Esophagus muscularis mucosa (tissue), 4 donors: ENCODE measurements at regions not wholly inside any gene's neighbourhood (a gene's known extent, or its start where the extent isn't known, plus 50 kb on each side); places are given as distances from the start of the nearest gene placed in this dataset.

Experiments used
- CTCF ChIP-seq, 3 experiments: fragments of 200-600 bp in 2 of 3; fragments of 450-650 bp in 1 of 3; sonication (generic) in 2 of 3; IDR thresholded peaks; one replicate each; pipeline ENCODE4 v1.5.1; 2017 to 2019; ENCODE audit warnings: antibody characterized with exemption in 3 of 3, mild to moderate bottlenecking in 2 of 3, moderate library complexity in 1 of 3
- EP300 ChIP-seq: sonication (generic); formaldehyde crosslinking; IDR thresholded peaks from one replicate; pipeline ENCODE4 v1.6.1; 2017; ENCODE audit warnings: antibody characterized with exemption
- POLR2A ChIP-seq: fragments of 450-650 bp; IDR thresholded peaks from one replicate; pipeline ENCODE4 v1.6.1; 2017; ENCODE audit warnings: antibody characterized with exemption, moderate library complexity, mild to moderate bottlenecking, low read depth
- POLR2AphosphoS5 ChIP-seq, 2 donors: sonication (generic); formaldehyde crosslinking; IDR thresholded peaks; one replicate each; pipeline ENCODE4 v1.6.1; 2017; ENCODE audit warnings: antibody characterized with exemption in 2 of 2

GRCh38 chr18:2351126-2351850 is 220.0 kb downstream of the METTL4 start:
- TF ChIP-seq CTCF (IDR thresholded peaks at IDR 0.05) (no peak), POLR2A (no peak), POLR2AphosphoS5 (IDR thresholded peaks at IDR 0.05) (no peak), EP300 (no peak)
